Activated naive CD8-positive, alpha-beta T cell treated with anti-CD3 and anti-CD28 coated beads, Interleukin-2, amount 10 ng/mL, durations not matched to agents 7 days and 5 days (primary cell): ENCODE measurements at regions not wholly inside any gene's neighbourhood (a gene's known extent, or its start where the extent isn't known, plus 50 kb on each side); places are given as distances from the start of the nearest gene placed in this dataset.
"Not testable (repeated sequence)": the region's sequence is repeated elsewhere in the genome, so short reads cannot be mapped to it uniquely, and the experiment has no call there.

Experiments used
- ATAC-seq: fragments of 150-1000 bp; cut with Tn5 transposase; one replicate; pipeline ENCODE4 v1.10.0; 2021; ENCODE audit warnings: low read depth, moderate library complexity
- POLR2A ChIA-PET: fragments of 350-600 bp; sonication (Branson Sonifier 250); formaldehyde crosslinking; loops from one replicate; lab custom pipeline; 2021; ENCODE audit warnings: antibody characterized with exemption; lab: Charles Lee
- DNase-seq: peaks from one replicate; pipeline ENCODE4 v3.0.0; 2021
- H3K27ac Mint-ChIP-seq: one replicate; pipeline ENCODE4 v1.8.0; 2022; ENCODE audit warnings: mild to moderate bottlenecking, mixed read lengths
- H3K27me3 Mint-ChIP-seq: one replicate; pipeline ENCODE4 v1.8.0; 2022; ENCODE audit warnings: mild to moderate bottlenecking, moderate library complexity, mixed read lengths
- H3K36me3 Mint-ChIP-seq: one replicate; pipeline ENCODE4 v1.8.0; 2021; ENCODE audit warnings: mild to moderate bottlenecking, mixed read lengths
- H3K4me1 Mint-ChIP-seq: one replicate; pipeline ENCODE4 v1.8.0; 2021; ENCODE audit warnings: mixed read lengths
- H3K4me3 Mint-ChIP-seq: one replicate; pipeline ENCODE4 v1.8.0; 2022; ENCODE audit warnings: mild to moderate bottlenecking, moderate library complexity, mixed read lengths
- H3K9me3 Mint-ChIP-seq: one replicate; pipeline ENCODE4 v1.8.0; 2021; ENCODE audit warnings: mixed read lengths

- H3K9me3 Mint-ChIP-seq = no peaks in the 10 kb centered on the region
- DNase-seq (no peak), ATAC-seq (no peak)
- no peak overlapping the region for H3K4me3 Mint-ChIP-seq
- H3K27ac Mint-ChIP-seq = no peak overlapping the region
- H3K4me1 Mint-ChIP-seq = no peaks in the 10 kb centered on the region
- H3K36me3 Mint-ChIP-seq = no peaks in the 10 kb centered on the region
- H3K27me3 Mint-ChIP-seq = peaks cover 5% of the 10 kb centered on the region
- POLR2A ChIA-PET = interaction anchor here (0.6 kb wide), 1 partner anchor 12 kb away, joined by 3 read pairs; no protein-coding TSS in a partner anchor
These were observed 95.4 kb upstream of the ERCC6L2 start for GRCh38 chr9:95780121-95780520.

- H3K36me3 Mint-ChIP-seq, H3K27me3 Mint-ChIP-seq, DNase-seq, H3K4me3 Mint-ChIP-seq, ATAC-seq, POLR2A ChIA-PET, H3K27ac Mint-ChIP-seq, H3K4me1 Mint-ChIP-seq, H3K9me3 Mint-ChIP-seq: not testable (repeated sequence)
These were observed 95.9 kb upstream of the ERCC6L2 start for GRCh38 chr9:95779597-95779996.

- no peaks in the 10 kb centered on the region for H3K36me3 Mint-ChIP-seq
- no peak overlapping the region for H3K4me3 Mint-ChIP-seq
- H3K4me1 Mint-ChIP-seq = no peaks in the 10 kb centered on the region
- DNase-seq (no peak), ATAC-seq (no peak)
- H3K9me3 Mint-ChIP-seq = no peaks in the 10 kb centered on the region
- peaks cover 8% of the 10 kb centered on the region for H3K27me3 Mint-ChIP-seq
- no peak overlapping the region for H3K27ac Mint-ChIP-seq
- POLR2A ChIA-PET = no interaction called here
These were observed 96.5 kb upstream of the ERCC6L2 start for GRCh38 chr9:95778957-95779356.

- H3K27me3 Mint-ChIP-seq = peaks cover 9% of the 10 kb centered on the region
- POLR2A ChIA-PET = interaction anchor here (0.5 kb wide), 1 partner anchor 675 kb away, joined by 5 read pairs; no protein-coding TSS in a partner anchor
- ATAC-seq = no peak
These were observed 98.4 kb upstream of the ERCC6L2 start for GRCh38 chr9:95777136-95777535.

GRCh38 chr9:95776176-95776575 is 99.3 kb upstream of the ERCC6L2 start:
- no peaks in the 10 kb centered on the region for H3K36me3 Mint-ChIP-seq
- no peak for DNase-seq
- POLR2A ChIA-PET = no interaction called here
- H3K9me3 Mint-ChIP-seq = no peaks in the 10 kb centered on the region
- no peak overlapping the region for H3K27ac Mint-ChIP-seq
- ATAC-seq = no peak
- H3K4me1 Mint-ChIP-seq = peaks cover 8% of the 10 kb centered on the region
- H3K4me3 Mint-ChIP-seq = no peak overlapping the region
- peaks cover 14% of the 10 kb centered on the region for H3K27me3 Mint-ChIP-seq

More at GRCh38 chr9:95777136-95777535, 98.4 kb upstream of the ERCC6L2 start:
- Mint-ChIP-seq H3K4me3 (no peak overlapping the region), H3K9me3 (no peaks in the 10 kb centered on the region), H3K4me1 (peaks cover 4% of the 10 kb centered on the region), H3K27ac (no peak overlapping the region), H3K36me3 (no peaks in the 10 kb centered on the region)
- DNase-seq = no peak

- H3K27me3 Mint-ChIP-seq = peaks cover 24% of the 10 kb centered on the region
These were observed 100.3 kb upstream of the ERCC6L2 start for GRCh38 chr9:95775191-95775590.

GRCh38 chr9:95773053-95773418 is 102.5 kb upstream of the ERCC6L2 start:
- peaks cover 24% of the 10 kb centered on the region for H3K27me3 Mint-ChIP-seq
- peaks cover 8% of the 10 kb centered on the region for H3K4me1 Mint-ChIP-seq
- ATAC-seq (no peak), DNase-seq (no peak)
- peak overlapping the region; percentile 68 for H3K4me3 Mint-ChIP-seq
- no peaks in the 10 kb centered on the region for H3K36me3 Mint-ChIP-seq
- H3K9me3 Mint-ChIP-seq = no peaks in the 10 kb centered on the region
- POLR2A ChIA-PET = interaction anchor here (1.0 kb wide), 1 partner anchor 103 kb away, joined by 4 read pairs; the partner anchor contains the start of gene ERCC6L2
- peak overlapping the region; percentile 37 for H3K27ac Mint-ChIP-seq

More at GRCh38 chr9:95775191-95775590, 100.3 kb upstream of the ERCC6L2 start:
- ATAC-seq (no peak), DNase-seq (no peak)
- H3K4me1 Mint-ChIP-seq = peaks cover 8% of the 10 kb centered on the region
- no peak overlapping the region for H3K27ac Mint-ChIP-seq
- H3K9me3 Mint-ChIP-seq = no peaks in the 10 kb centered on the region
- H3K36me3 Mint-ChIP-seq = no peaks in the 10 kb centered on the region
- H3K4me3 Mint-ChIP-seq = no peak overlapping the region
- POLR2A ChIA-PET = no interaction called here

- no peaks in the 10 kb centered on the region for H3K36me3 Mint-ChIP-seq
- H3K27ac Mint-ChIP-seq = peak overlapping the region; percentile 37
- peaks cover 8% of the 10 kb centered on the region for H3K4me1 Mint-ChIP-seq
- POLR2A ChIA-PET = interaction anchor here (1.0 kb wide), 1 partner anchor 103 kb away, joined by 4 read pairs; the partner anchor contains the start of gene ERCC6L2
- peaks cover 24% of the 10 kb centered on the region for H3K27me3 Mint-ChIP-seq
- DNase-seq (peak; percentile 40), ATAC-seq (peak; percentile 58)
- H3K9me3 Mint-ChIP-seq = no peaks in the 10 kb centered on the region
- peak overlapping the region; percentile 68 for H3K4me3 Mint-ChIP-seq
These were observed 103.0 kb upstream of the ERCC6L2 start for GRCh38 chr9:95772320-95773052.

GRCh38 chr9:95771556-95772246 is 103.8 kb upstream of the ERCC6L2 start:
- Mint-ChIP-seq H3K4me3 (peak overlapping the region; percentile 68), H3K27me3 (peaks cover 24% of the 10 kb centered on the region), H3K36me3 (no peaks in the 10 kb centered on the region), H3K9me3 (no peaks in the 10 kb centered on the region), H3K4me1 (peaks cover 8% of the 10 kb centered on the region), H3K27ac (peak overlapping the region; percentile 14)
- POLR2A ChIA-PET = interaction anchor here (1.0 kb wide), 1 partner anchor 104 kb away, joined by 4 read pairs; the partner anchor contains the start of gene ERCC6L2
- ATAC-seq = no peak
- DNase-seq = no peak

GRCh38 chr9:95770653-95771131 is 104.8 kb upstream of the ERCC6L2 start:
- peaks cover 8% of the 10 kb centered on the region for H3K4me1 Mint-ChIP-seq
- ATAC-seq = no peak
- no peak for DNase-seq
- no peaks in the 10 kb centered on the region for H3K36me3 Mint-ChIP-seq
- no peak overlapping the region for H3K27ac Mint-ChIP-seq
- H3K4me3 Mint-ChIP-seq = no peak overlapping the region
- H3K27me3 Mint-ChIP-seq = peaks cover 24% of the 10 kb centered on the region
- no peaks in the 10 kb centered on the region for H3K9me3 Mint-ChIP-seq
- POLR2A ChIA-PET = no interaction called here

- POLR2A ChIA-PET = no interaction called here
- peaks cover 8% of the 10 kb centered on the region for H3K4me1 Mint-ChIP-seq
These were observed 105.5 kb upstream of the ERCC6L2 start for GRCh38 chr9:95769909-95770433.

GRCh38 chr9:95769473-95769872 is 106.0 kb upstream of the ERCC6L2 start:
- ATAC-seq (no peak), DNase-seq (no peak)
- Mint-ChIP-seq H3K4me1 (peaks cover 8% of the 10 kb centered on the region), H3K4me3 (no peak overlapping the region), H3K9me3 (no peaks in the 10 kb centered on the region), H3K27me3 (peaks cover 22% of the 10 kb centered on the region), H3K36me3 (no peaks in the 10 kb centered on the region), H3K27ac (no peak overlapping the region)
- POLR2A ChIA-PET = no interaction called here

More at GRCh38 chr9:95769909-95770433, 105.5 kb upstream of the ERCC6L2 start:
- no peaks in the 10 kb centered on the region for H3K36me3 Mint-ChIP-seq
- H3K4me3 Mint-ChIP-seq = no peak overlapping the region
- no peak for DNase-seq
- no peaks in the 10 kb centered on the region for H3K9me3 Mint-ChIP-seq
- H3K27me3 Mint-ChIP-seq = peaks cover 23% of the 10 kb centered on the region
- H3K27ac Mint-ChIP-seq = no peak overlapping the region
- ATAC-seq = no peak

GRCh38 chr9:95766906-95767305 is 108.6 kb upstream of the ERCC6L2 start:
- H3K4me3 Mint-ChIP-seq = no peak overlapping the region
- POLR2A ChIA-PET = no interaction called here

More at GRCh38 chr9:95766906-95767305, 108.6 kb upstream of the ERCC6L2 start:
- no peaks in the 10 kb centered on the region for H3K36me3 Mint-ChIP-seq
- peaks cover 20% of the 10 kb centered on the region for H3K27me3 Mint-ChIP-seq
- H3K4me1 Mint-ChIP-seq = peaks cover 10% of the 10 kb centered on the region
- ATAC-seq (no peak), DNase-seq (no peak)
- peaks cover 3% of the 10 kb centered on the region for H3K9me3 Mint-ChIP-seq
- H3K27ac Mint-ChIP-seq = no peak overlapping the region
